ENCODE measurements at regions not wholly inside any gene's neighbourhood (a gene's known extent, or its start where the extent isn't known, plus 50 kb on each side); places are given as distances from the start of the nearest gene placed in this dataset.

DNA sequence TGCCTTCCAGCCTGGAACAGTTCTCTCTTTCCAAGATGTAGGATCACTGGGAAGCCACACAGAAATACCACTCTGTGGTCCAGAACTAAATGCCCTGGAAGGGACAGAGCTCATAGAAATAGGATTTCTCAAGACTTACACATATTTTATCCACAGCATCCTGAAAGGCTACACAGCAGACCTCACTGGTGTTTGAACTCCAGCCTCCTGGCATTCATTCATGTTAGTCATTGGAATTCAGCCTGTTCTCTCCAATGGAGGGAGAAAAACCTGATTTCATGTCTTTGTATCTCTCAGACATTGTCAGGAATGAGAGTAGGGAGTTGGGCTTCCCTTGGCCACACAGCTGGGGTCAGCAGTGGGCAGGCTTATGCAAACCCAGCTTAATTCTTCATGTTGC, 121.1 kb upstream of the PPP2R3A start:
- no peak for DNase-seq
- intact Hi-C loops (cut with DNase I) = no loop called here
- TF ChIP-seq, protein P1, sequence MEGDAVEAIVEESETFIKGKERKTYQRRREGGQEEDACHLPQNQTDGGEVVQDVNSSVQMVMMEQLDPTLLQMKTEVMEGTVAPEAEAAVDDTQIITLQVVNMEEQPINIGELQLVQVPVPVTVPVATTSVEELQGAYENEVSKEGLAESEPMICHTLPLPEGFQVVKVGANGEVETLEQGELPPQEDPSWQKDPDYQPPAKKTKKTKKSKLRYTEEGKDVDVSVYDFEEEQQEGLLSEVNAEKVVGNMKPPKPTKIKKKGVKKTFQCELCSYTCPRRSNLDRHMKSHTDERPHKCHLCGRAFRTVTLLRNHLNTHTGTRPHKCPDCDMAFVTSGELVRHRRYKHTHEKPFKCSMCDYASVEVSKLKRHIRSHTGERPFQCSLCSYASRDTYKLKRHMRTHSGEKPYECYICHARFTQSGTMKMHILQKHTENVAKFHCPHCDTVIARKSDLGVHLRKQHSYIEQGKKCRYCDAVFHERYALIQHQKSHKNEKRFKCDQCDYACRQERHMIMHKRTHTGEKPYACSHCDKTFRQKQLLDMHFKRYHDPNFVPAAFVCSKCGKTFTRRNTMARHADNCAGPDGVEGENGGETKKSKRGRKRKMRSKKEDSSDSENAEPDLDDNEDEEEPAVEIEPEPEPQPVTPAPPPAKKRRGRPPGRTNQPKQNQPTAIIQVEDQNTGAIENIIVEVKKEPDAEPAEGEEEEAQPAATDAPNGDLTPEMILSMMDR (IDR thresholded peaks at IDR 0.05) = no peak
- Histone ChIP-seq H3K9me3 (no peaks in the 10 kb centered on the region), H3K4me3 (no peak overlapping the region), H3K27me3 (no peaks in the 10 kb centered on the region), H3K4me1 (no peaks in the 10 kb centered on the region), H3K36me3 (no peaks in the 10 kb centered on the region), H3K27ac (no peak overlapping the region)
- no peak for ATAC-seq

DNA sequence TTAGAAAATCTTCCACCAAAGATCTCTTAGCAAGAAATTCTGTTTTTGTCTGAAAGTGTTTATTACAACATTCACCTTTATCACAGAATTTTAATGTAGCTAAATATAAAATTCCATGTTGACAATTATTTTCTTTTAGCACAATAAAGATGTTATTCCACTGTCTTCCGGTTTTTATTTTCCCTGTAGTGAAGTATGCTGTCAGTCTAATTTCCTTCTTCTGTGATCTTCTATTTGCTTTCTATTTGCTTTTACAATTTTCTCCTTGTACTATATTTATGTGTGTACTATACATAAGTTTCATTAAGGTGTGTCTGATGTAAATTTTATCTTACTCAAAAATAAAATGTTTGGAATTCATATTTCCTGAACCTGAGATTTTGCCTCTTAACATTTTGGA, 117.5 kb upstream of the PPP2R3A start:
- H3K4me3 ChIP-seq = no peak overlapping the region
- ATAC-seq (no peak), DNase-seq (no peak)
- intact Hi-C loops (cut with DNase I) = no loop called here
- no peak overlapping the region for H3K27ac ChIP-seq
- H3K9me3 ChIP-seq = no peaks in the 10 kb centered on the region
- no peaks in the 10 kb centered on the region for H3K27me3 ChIP-seq
- H3K36me3 ChIP-seq = no peaks in the 10 kb centered on the region
- H3K4me1 ChIP-seq = no peaks in the 10 kb centered on the region
- TF ChIP-seq, protein P1 (IDR thresholded peaks at IDR 0.05) = no peak

DNA sequence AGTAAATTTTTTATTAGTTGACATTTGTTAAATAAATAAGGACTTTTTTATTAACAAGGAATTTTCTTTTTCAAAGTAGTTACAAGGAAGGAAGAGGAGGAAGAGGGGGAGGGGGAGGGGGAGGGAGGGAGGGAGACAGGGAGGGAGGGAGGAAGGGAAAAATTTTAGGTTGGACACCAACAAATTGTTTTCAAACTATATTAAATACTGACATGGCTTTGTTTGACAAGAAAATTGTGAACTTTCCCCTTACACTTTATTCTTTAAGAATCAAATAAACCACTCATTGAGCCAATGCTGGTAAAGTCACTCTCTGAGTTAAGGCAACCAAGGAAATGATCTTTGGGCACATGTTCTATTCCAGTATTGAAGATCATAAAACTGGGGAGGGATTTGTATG, 115.7 kb upstream of the PPP2R3A start:
- DNase-seq = no peak
- Histone ChIP-seq H3K4me1 (no peaks in the 10 kb centered on the region), H3K9me3 (no peaks in the 10 kb centered on the region), H3K4me3 (no peak overlapping the region), H3K36me3 (no peaks in the 10 kb centered on the region), H3K27ac (no peak overlapping the region), H3K27me3 (no peaks in the 10 kb centered on the region)
- TF ChIP-seq, protein P1 (IDR thresholded peaks at IDR 0.05) = no peak
- ATAC-seq = no peak
- intact Hi-C loops (cut with DNase I) = no loop called here

DNA sequence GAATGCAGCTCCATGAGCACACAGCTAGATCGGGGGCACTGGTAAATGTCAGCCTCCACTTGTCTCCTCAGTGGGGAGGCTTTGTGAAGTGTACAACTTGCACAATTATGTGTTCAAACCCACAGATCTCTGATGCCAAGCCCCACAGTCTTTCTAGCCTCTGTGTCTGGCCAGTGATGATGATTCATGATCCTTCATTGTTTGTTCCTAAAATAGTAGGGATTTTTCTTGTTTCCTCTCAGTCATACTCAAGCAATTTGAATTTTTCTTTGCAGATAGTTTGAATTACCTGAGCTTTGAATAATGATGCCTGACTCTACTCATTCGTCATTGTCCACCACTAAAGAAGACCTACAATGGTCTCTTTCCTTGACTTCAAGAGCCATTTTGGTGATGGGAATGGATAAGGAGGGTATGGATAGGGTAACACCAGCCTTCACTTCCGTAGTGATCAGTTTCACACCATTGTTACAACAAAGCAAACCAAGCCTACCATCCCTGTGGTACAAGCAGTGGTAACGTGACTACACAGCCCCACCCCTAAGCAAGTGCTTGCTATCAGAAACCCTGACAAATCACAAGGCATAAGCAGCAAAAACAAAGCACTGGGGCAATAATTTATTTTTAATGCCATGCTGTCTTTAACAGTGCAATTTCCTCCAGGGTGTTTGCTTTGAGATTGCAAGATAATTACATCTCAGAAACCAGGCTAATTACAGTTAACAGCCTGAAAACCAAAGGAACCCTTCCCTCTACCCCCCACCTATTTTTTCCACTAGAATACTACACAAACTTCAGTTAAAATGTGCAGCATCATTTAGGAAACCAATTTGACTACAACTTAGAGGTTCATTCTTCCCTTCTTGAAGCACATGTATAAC, 114.1 kb upstream of the PPP2R3A start:
- TF ChIP-seq, protein P1 (IDR thresholded peaks at IDR 0.05) = no peak
- Histone ChIP-seq H3K4me1 (no peaks in the 10 kb centered on the region), H3K27me3 (no peaks in the 10 kb centered on the region), H3K9me3 (no peaks in the 10 kb centered on the region), H3K27ac (no peak overlapping the region), H3K36me3 (no peaks in the 10 kb centered on the region), H3K4me3 (no peak overlapping the region)
- intact Hi-C loops (cut with DNase I) = no loop called here
- DNase-seq (no peak), ATAC-seq (no peak)

DNA sequence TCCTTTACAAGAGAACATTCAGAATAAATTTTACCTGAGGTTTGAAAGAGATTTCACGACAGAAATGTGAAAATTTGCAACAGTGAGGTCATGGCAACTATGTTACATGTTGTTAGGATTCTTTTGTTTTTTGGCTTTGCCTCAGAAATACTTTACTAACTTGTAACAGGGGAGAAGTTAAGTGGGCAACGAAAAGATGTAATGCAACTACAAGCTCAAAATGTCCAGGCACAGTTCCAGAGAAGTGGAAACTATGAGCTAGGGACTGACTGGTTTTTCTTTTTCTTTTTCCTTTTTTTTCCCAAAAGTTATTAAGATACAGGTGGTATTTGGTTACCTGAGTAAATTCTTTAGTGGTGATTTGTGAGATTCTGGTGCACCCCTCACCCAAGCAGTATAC, 111.5 kb upstream of the PPP2R3A start:
- H3K27me3 ChIP-seq = no peaks in the 10 kb centered on the region
- no peaks in the 10 kb centered on the region for H3K36me3 ChIP-seq
- ATAC-seq (no peak), DNase-seq (no peak)
- H3K4me3 ChIP-seq = no peak overlapping the region
- TF ChIP-seq, protein P1 (IDR thresholded peaks at IDR 0.05) = no peak
- intact Hi-C loops (cut with DNase I) = no loop called here
- H3K9me3 ChIP-seq = no peaks in the 10 kb centered on the region
- H3K4me1 ChIP-seq = no peaks in the 10 kb centered on the region
- H3K27ac ChIP-seq = no peak overlapping the region
